Stimulated activated CD4-positive, alpha-beta T cell treated with anti-CD3 and anti-CD28 coated beads, Interleukin-15, amount 100 ng/mL, for 48 hours (primary cell): ENCODE measurements at regions not wholly inside any gene's neighbourhood (a gene's known extent, or its start where the extent isn't known, plus 50 kb on each side); places are given as distances from the start of the nearest gene placed in this dataset.

Experiments
- DNase-seq, 2 donors: peaks; one replicate each; pipeline ENCODE4 v3.0.0-alpha.2; 2020; ENCODE audit warnings: low read depth in 2 of 2

GRCh38 chr17:73813201-73813600, 169.0 kb upstream of the SDK2 start:
- no peak for DNase-seq

GRCh38 chr17:73814075-73814474, 169.8 kb upstream of the SDK2 start:
- DNase-seq = no peak

GRCh38 chr17:73815474-73815873, 171.2 kb upstream of the SDK2 start:
- DNase-seq = no peak

GRCh38 chr17:73819440-73820395, 175.5 kb upstream of the SDK2 start:
- DNase-seq = no peak

GRCh38 chr17:73820686-73821448, 176.6 kb upstream of the SDK2 start:
- no peak for DNase-seq

- DNase-seq = no peak
Observed at GRCh38 chr17:73821665-73822064, 177.4 kb upstream of the SDK2 start.

GRCh38 chr17:73822371-73822770, 178.1 kb upstream of the SDK2 start:
- no peak for DNase-seq

- DNase-seq = no peak
Observed at GRCh38 chr17:73823684-73824083, 179.4 kb upstream of the SDK2 start.

GRCh38 chr17:73824321-73824720, 180.1 kb upstream of the SDK2 start:
- no peak for DNase-seq

- no peak for DNase-seq
Observed at GRCh38 chr17:73826181-73826871, 182.1 kb upstream of the SDK2 start.

GRCh38 chr17:73826872-73827228, 182.6 kb upstream of the SDK2 start:
- no peak for DNase-seq

- DNase-seq = no peak
Observed at GRCh38 chr17:73827627-73828291, 183.5 kb upstream of the SDK2 start.

- no peak for DNase-seq
Observed at GRCh38 chr17:73829676-73830280, 185.5 kb upstream of the SDK2 start.

GRCh38 chr17:73831699-73832098, 187.5 kb upstream of the SDK2 start:
- DNase-seq = no peak

GRCh38 chr17:73833775-73834488, 189.7 kb upstream of the SDK2 start:
- no peak for DNase-seq

- DNase-seq = no peak
Observed at GRCh38 chr17:73834684-73835343, 190.6 kb upstream of the SDK2 start.

- DNase-seq = no peak
Observed at GRCh38 chr17:73835605-73836004, 191.4 kb upstream of the SDK2 start.

- no peak for DNase-seq
Observed at GRCh38 chr17:73838815-73839214, 194.6 kb upstream of the SDK2 start.

- no peak for DNase-seq
Observed at GRCh38 chr17:73840829-73841228, 196.6 kb upstream of the SDK2 start.

GRCh38 chr17:73841431-73842060, 197.3 kb upstream of the SDK2 start:
- DNase-seq = no peak
